GM12878 (cell line): ENCODE measurements at regions not wholly inside any gene's neighbourhood (a gene's known extent, or its start where the extent isn't known, plus 50 kb on each side); places are given as distances from the start of the nearest gene placed in this dataset.

ENCODE experiments used
- ATAC-seq: fragments of 200-7000 bp; cut with Tn5 transposase; 3 replicates; pipeline ENCODE4 v1.9.1; 2020; ENCODE audit warnings: mild to moderate bottlenecking, moderate library complexity
- BruUV-seq: library from RNA; stranded (reverse); fragments of 400-500 nt; replicated peaks from 2 replicates; lab custom pipeline; 2021; lab: Mats Ljungman, UMichigan
- CTCF ChIA-PET: fragments of 300-600 bp; sonication (Branson Sonifier 250); formaldehyde crosslinking; extraction: SDS; loops from one replicate; lab custom pipeline; 2021; ENCODE audit warnings: inconsistent platforms; lab: Yijun Ruan, JAX
- POLR2A ChIA-PET: fragments of 350-600 bp; formaldehyde crosslinking; extraction: SDS; loops from one replicate; lab custom pipeline; 2021; ENCODE audit warnings: inconsistent platforms; lab: Charles Lee
- RAD21 ChIA-PET: fragments of 300-600 bp; sonication (Branson Sonifier 250); formaldehyde crosslinking; loops from one replicate; lab custom pipeline; 2023; ENCODE audit warnings: antibody characterized with exemption; ENCODE audit not compliant: unreplicated experiment; lab: Charles Lee
- SMC1A ChIA-PET: fragments of 300-600 bp; sonication (Branson Sonifier 250); formaldehyde crosslinking; loops from one replicate; lab custom pipeline; 2023; ENCODE audit not compliant: unreplicated experiment, uncharacterized antibody; lab: Charles Lee
- DNase-seq: peaks from one replicate; pipeline ENCODE4 v3.0.0-alpha.2; 2011; ENCODE audit warnings: low read depth, low spot score
- FAIRE-seq: peaks from 3 replicates; lab custom pipeline; 2011; peaks lifted over from hg19 to GRCh38; lab: Jason Lieb, UNC
- H2AFZ ChIP-seq: 2 replicates; pipeline ENCODE4 v1.6.0; 2011; ENCODE audit warnings: low read depth, low read length, control low read depth; ENCODE audit not compliant: control insufficient read depth
- H3K27ac ChIP-seq: 2 replicates; pipeline ENCODE4 v1.5.1; 2011; ENCODE audit warnings: control low read depth; ENCODE audit not compliant: control insufficient read depth, insufficient read depth
- H3K27me3 ChIP-seq, 2 experiments: replicated peaks in 1 of 2; 2 replicates each; pipeline versions ENCODE4 v1.6.0 to v1.6.1; 2011; ENCODE audit warnings: low read length in 1 of 2; ENCODE audit not compliant: control insufficient read depth in 2 of 2, insufficient read depth in 2 of 2
- H3K36me3 ChIP-seq, 2 experiments: 2 replicates each; pipeline ENCODE4 v1.5.1; 2011; ENCODE audit warnings: low read length in 1 of 2; ENCODE audit not compliant: control insufficient read depth in 2 of 2, insufficient read depth in 2 of 2
- H3K4me1 ChIP-seq: 2 replicates; pipeline ENCODE4 v1.6.1; 2011; ENCODE audit warnings: mild to moderate bottlenecking, low read length, moderate library complexity, mixed read lengths; ENCODE audit not compliant: control insufficient read depth, insufficient read depth
- H3K4me2 ChIP-seq: 2 replicates; pipeline ENCODE4 v1.6.0; 2011; ENCODE audit warnings: control low read depth; ENCODE audit not compliant: control insufficient read depth, insufficient read depth
- H3K4me3 ChIP-seq: fragments of 200-600 bp; sonication (generic); 2 replicates; pipeline ENCODE4 v1.5.1; 2016
- H3K79me2 ChIP-seq: 2 replicates; pipeline ENCODE4 v1.6.0; 2011; ENCODE audit warnings: low read length; ENCODE audit not compliant: control insufficient read depth, insufficient read depth
- H3K9ac ChIP-seq: 2 replicates; pipeline ENCODE4 v1.8.0; 2011; ENCODE audit warnings: low read length, control low read depth, mixed read lengths; ENCODE audit not compliant: control insufficient read depth, insufficient read depth
- H3K9me3 ChIP-seq: replicated peaks from 3 replicates; pipeline ENCODE4 v1.5.1; 2011; ENCODE audit warnings: mild to moderate bottlenecking, low read length; ENCODE audit not compliant: control insufficient read depth, insufficient read depth
- H4K20me1 ChIP-seq: 2 replicates; pipeline ENCODE4 v1.6.0; 2011; ENCODE audit not compliant: control insufficient read depth, insufficient read depth
- BACH1 ChIP-seq: fragments of 450-650 bp; IDR thresholded peaks from 2 replicates; pipeline ENCODE4 v1.6.1; 2017; ENCODE audit warnings: mild to moderate bottlenecking, borderline replicate concordance
- BHLHE40 ChIP-seq, 2 experiments: fragments of 450-650 bp in 1 of 2; IDR thresholded peaks; 2 replicates each; pipeline ENCODE4 v1.6.1; 2011 to 2017; ENCODE audit warnings: low read depth in 2 of 2, borderline replicate concordance in 1 of 2, improper control_type of control experiment in 1 of 2, low read length in 1 of 2, mild to moderate bottlenecking in 1 of 2
- CREM ChIP-seq: IDR thresholded peaks from 2 replicates; pipeline ENCODE4 v1.6.1; 2014; ENCODE audit warnings: antibody characterized with exemption, low read depth
- EGR1 ChIP-seq, 2 experiments: IDR thresholded peaks; 1 replicate in 1 of 2; 2 replicates in 1 of 2; pipeline ENCODE4 v1.6.1; 2011 to 2012; ENCODE audit warnings: low read depth in 2 of 2, low read length in 2 of 2, borderline replicate concordance in 1 of 2, mild to moderate bottlenecking in 1 of 2, moderate library complexity in 1 of 2
- ELK1 ChIP-seq: IDR thresholded peaks from 2 replicates; pipeline ENCODE4 v1.6.1; 2012; ENCODE audit warnings: low read depth, low read length, improper control_type of control experiment
- EP300 ChIP-seq, 2 experiments: fragments of 150-350 bp in 1 of 2; IDR thresholded peaks; 2 replicates each; pipeline ENCODE4 v1.6.1; 2011 to 2012; ENCODE audit warnings: low read depth in 2 of 2, low read length in 2 of 2, borderline replicate concordance in 1 of 2, improper control_type of control experiment in 1 of 2, inconsistent platforms in 1 of 2; ENCODE audit not compliant: control insufficient read depth in 1 of 2
- EZH2 ChIP-seq: IDR thresholded peaks from 2 replicates; pipeline ENCODE4 v1.6.1; 2012; ENCODE audit warnings: low read depth, mild to moderate bottlenecking, control low read depth, inconsistent platforms, low read length, borderline replicate concordance; ENCODE audit not compliant: control insufficient read depth
- FOXK2 ChIP-seq: fragments of 450-650 bp; IDR thresholded peaks from 2 replicates; pipeline ENCODE4 v1.6.1; 2017; ENCODE audit warnings: mild to moderate bottlenecking, moderate library complexity
- GATAD2B ChIP-seq: fragments of 450-650 bp; conservative IDR thresholded peaks from 2 replicates; pipeline ENCODE4 v1.6.1; 2017; ENCODE audit warnings: low read depth, mild to moderate bottlenecking, moderate library complexity
- IRF4 ChIP-seq: IDR thresholded peaks from 2 replicates; pipeline ENCODE4 v1.6.1; 2011; ENCODE audit warnings: low read depth, low read length
- KAT2A ChIP-seq: conservative IDR thresholded peaks from 2 replicates; pipeline ENCODE4 v1.6.1; 2011; ENCODE audit warnings: low read depth, low read length; ENCODE audit not compliant: control insufficient read depth
- MAX ChIP-seq: IDR thresholded peaks from 2 replicates; pipeline ENCODE4 v1.6.1; 2012; ENCODE audit warnings: low read depth, low read length, improper control_type of control experiment
- MEF2A ChIP-seq: IDR thresholded peaks from 2 replicates; pipeline ENCODE4 v1.6.1; 2011; ENCODE audit warnings: low read depth, mild to moderate bottlenecking, low read length, moderate library complexity; ENCODE audit not compliant: insufficient read depth
- PAX8 ChIP-seq: fragments of 450-650 bp; IDR thresholded peaks from 2 replicates; pipeline ENCODE4 v1.6.1; 2017; ENCODE audit warnings: mild to moderate bottlenecking, moderate library complexity
- PRDM15 ChIP-seq: fragments of 450-650 bp; formaldehyde crosslinking; IDR thresholded peaks from 2 replicates; pipeline ENCODE4 v1.4.0; 2020; ENCODE audit warnings: mild to moderate bottlenecking, moderate library complexity
- TAF1 ChIP-seq: IDR thresholded peaks from 2 replicates; pipeline ENCODE4 v1.6.1; 2011; ENCODE audit warnings: mild to moderate bottlenecking, low read depth, low read length, borderline replicate concordance
- ZSCAN29 ChIP-seq: fragments of 450-650 bp; IDR thresholded peaks from 2 replicates; pipeline ENCODE4 v1.6.1; 2017; ENCODE audit warnings: mild to moderate bottlenecking, moderate library complexity
- in situ Hi-C: fragments of 300-500 bp; cut with MboI; formaldehyde crosslinking; loops from 9 replicates; pipeline ENCODE4 v1.14.3; 2018; ENCODE audit warnings: mixed read lengths
- intact Hi-C: fragments of 100-400 bp; cut with micrococcal nuclease; formaldehyde crosslinking; loops from one replicate; pipeline ENCODE4 v1.14.2; 2022; ENCODE audit not compliant: unreplicated experiment
- TF ChIP-seq, protein P1 (sequence below): IDR thresholded peaks from 2 replicates; pipeline ENCODE4 v1.6.1; 2011; ENCODE audit warnings: low read depth, low read length, improper control_type of control experiment, borderline replicate concordance

DNA sequence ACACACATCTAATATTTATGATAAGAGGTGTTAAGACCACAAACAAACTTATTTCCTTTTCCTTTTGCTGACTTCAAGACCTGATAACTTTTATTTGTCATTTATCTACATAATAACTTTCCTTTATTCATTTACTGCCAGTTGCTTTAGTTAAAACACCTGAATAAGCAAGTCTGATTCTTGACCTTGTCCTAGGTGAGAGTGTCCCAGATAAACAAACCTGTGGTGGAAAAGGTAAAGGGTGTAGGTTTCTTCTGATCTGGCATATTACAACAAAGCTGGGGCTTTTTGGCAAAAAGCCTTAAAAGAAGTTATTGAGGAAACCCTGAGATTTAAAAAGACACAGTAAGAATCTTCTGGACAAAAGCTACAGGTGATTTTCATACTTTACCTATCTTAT, 191.5 kb downstream of the ZBBX start:
- no peak for FAIRE-seq
- Histone ChIP-seq H3K4me2 (no peak overlapping the region), H3K9me3 (no peaks in the 10 kb centered on the region), H3K79me2 (no peaks in the 10 kb centered on the region), H3K27ac (no peak overlapping the region), H3K27me3 (no peaks in the 10 kb centered on the region), H4K20me1 (no peaks in the 10 kb centered on the region), H3K9ac (no peak overlapping the region), H2AFZ (no peak overlapping the region), H3K4me1 (no peaks in the 10 kb centered on the region), H3K36me3 (no peaks in the 10 kb centered on the region), H3K4me3 (no peak overlapping the region)
- no TSS peak for BruUV-seq
- no peak for ATAC-seq
- no peak for TF ChIP-seq PAX8
- no peak for TF ChIP-seq MEF2A
- no peak for TF ChIP-seq CREM
- no peak for TF ChIP-seq IRF4
- TF ChIP-seq, protein P1, sequence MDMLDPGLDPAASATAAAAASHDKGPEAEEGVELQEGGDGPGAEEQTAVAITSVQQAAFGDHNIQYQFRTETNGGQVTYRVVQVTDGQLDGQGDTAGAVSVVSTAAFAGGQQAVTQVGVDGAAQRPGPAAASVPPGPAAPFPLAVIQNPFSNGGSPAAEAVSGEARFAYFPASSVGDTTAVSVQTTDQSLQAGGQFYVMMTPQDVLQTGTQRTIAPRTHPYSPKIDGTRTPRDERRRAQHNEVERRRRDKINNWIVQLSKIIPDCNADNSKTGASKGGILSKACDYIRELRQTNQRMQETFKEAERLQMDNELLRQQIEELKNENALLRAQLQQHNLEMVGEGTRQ = no peak
- no peak for TF ChIP-seq ELK1
- TF ChIP-seq BACH1 = no peak
- TF ChIP-seq EZH2 = no peak
- TF ChIP-seq EP300 (IDR thresholded peaks at IDR 0.05; ENCODE audit: borderline replicate concordance in 1 of 2, control insufficient read depth in 1 of 2, low read depth in 2 of 2, low read length in 2 of 2) = no peak
- TF ChIP-seq EGR1 (IDR thresholded peaks at IDR 0.05; ENCODE audit: borderline replicate concordance in 1 of 2, low read depth in 2 of 2, low read length in 2 of 2) = no peak
- TF ChIP-seq BHLHE40 (IDR thresholded peaks at IDR 0.05; ENCODE audit: borderline replicate concordance in 1 of 2, low read depth in 2 of 2, low read length in 1 of 2) = no peak
- TF ChIP-seq FOXK2 = no peak
- no peak for TF ChIP-seq MAX
- TF ChIP-seq PRDM15 (CRISPR knock-in tag) = no peak
- TF ChIP-seq TAF1 = no peak
- no peak for TF ChIP-seq KAT2A
- no peak for TF ChIP-seq ZSCAN29
- TF ChIP-seq GATAD2B = no peak
- ChIA-PET RAD21 (no interaction called here), CTCF (interaction anchor here (0.6 kb wide), 1 partner anchor 44 kb away, joined by 3 read pairs; no protein-coding TSS in a partner anchor), SMC1A (no interaction called here), POLR2A (no interaction called here)
- in situ Hi-C loops (no loop called here), intact Hi-C loops (no loop called here)
- DNase-seq = no peak
